GM19395 (cell line): ENCODE measurements at regions not wholly inside any gene's neighbourhood (a gene's known extent, or its start where the extent isn't known, plus 50 kb on each side); places are given as distances from the start of the nearest gene placed in this dataset.
A peak's percentile ranks its signal among the peaks of the same experiment; 100 is the strongest.

Experiments
- ATAC-seq: cut with Tn5 transposase; IDR thresholded peaks from one replicate; pipeline ENCODE4 v1.9.1; 2021; ENCODE audit warnings: mild to moderate bottlenecking, moderate library complexity; ENCODE audit not compliant: unreplicated experiment

DNA sequence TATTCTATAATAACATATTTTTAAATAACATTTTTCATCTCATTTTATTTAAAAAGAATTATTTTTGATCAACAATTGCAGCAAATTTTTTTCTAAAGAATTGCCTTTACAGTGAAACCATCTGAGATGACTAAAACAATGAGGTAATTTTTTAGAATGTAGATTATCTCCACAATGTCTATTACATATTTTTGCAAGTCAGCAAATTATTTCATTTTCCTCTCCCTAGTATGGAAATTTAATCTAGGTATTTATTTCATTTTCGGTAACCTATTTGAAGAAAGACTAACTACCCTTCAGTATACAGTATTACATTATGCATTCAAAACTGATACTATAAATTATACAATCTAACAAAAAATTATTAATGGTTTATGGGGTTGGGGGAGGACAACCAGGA, 213.2 kb upstream of the SP4 start:
- ATAC-seq = no peak

GRCh38 chr7:21215307-21215706, 212.6 kb upstream of the SP4 start:
- ATAC-seq = no peak

GRCh38 chr7:21217365-21217764, 210.5 kb upstream of the SP4 start:
- no peak for ATAC-seq

GRCh38 chr7:21218155-21218554, 209.7 kb upstream of the SP4 start:
- ATAC-seq = no peak

GRCh38 chr7:21221130-21221529, 206.8 kb upstream of the SP4 start:
- no peak for ATAC-seq

GRCh38 chr7:21238400-21239116, 189.3 kb upstream of the SP4 start:
- no peak for ATAC-seq

DNA sequence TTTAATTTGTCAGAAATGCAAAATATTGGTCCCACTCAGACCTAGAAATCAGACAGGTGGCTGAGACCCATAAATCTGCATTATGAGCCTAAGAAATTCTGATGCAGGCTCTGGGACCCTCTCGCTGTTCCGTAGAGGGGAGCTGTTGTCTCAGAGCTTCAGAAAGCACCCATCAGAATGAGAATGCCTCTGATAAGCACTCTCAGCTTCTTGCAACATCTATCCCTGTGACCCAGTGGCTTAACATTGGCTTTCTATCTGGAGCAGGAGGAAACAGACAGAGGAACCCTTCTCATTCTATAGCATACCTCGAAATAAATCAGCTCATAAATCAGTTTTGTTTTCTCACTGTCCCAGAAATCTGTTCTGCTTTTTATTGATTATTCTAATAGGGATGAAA, 184.6 kb upstream of the SP4 start:
- no peak for ATAC-seq

DNA sequence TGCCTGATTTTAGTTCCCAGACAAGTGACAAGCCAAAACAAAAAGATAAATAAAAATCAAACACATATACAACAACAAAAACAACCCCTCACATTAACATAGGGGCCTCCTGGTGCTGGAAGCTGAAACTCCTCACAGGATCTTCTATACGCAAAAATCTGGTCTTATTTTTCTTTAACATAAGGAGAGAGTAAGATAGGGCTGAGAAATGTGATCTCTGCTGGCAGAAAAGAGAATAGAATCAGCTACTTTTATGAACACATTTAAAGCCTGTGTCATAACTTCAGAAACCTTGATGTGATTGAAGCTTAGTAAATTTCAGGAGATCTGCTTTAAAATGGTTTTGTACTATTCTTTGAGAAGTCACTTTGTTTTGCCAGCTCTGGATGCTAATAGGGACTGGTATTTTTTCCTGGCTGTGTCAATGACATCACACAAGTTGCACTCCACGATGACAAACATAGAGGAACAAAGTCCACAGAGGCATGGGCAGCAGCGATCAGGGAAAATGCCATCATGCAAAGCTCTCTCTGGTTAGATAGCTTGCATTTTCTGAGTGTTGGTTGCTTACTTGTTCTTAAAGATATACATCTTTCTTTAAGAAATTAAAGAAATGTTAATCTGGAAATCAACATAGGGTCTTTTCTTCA, 176.6 kb upstream of the SP4 start:
- no peak for ATAC-seq

DNA sequence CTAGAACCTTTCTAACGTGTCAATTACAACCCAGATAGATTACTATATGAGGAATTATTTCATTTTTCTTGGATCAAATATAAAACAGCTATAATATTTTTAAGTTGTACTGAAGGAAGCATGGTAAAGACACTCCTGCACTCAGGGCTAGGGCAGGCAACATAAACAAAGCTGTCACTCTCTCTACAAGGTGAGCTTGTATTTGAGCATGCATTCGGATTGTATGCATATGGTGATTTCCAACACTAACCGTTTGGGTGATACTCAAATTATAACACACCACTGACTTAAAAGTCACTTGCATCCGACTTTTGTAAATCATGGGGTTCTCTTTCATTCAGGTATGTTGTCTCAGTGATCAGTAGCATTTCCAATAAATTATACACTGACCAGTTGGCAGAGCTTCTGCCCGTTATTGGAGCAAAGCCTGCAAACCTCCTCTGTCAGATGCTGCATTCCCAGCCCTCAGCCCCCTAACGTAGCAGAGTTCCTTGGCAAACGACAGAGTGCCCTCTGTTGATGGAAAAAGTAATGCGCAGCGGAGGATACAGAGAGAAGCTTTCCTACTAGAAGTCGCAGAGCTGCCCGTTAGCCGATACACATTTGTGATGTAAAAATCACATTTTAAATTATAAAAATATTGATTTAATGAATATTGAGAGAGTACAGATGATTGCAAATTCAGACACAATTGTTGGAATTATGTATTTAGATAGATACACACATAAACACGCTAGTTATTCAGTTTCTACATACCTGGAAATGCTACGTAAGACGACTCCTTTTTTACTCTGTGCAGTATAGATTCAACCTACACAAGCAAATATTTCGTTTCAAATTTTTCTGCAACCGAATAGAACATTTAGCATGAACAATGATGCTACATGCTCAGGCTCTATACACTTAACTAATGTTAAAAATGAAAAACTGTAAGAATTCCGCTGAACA, 173.9 kb upstream of the SP4 start:
- ATAC-seq = no peak

- no peak for ATAC-seq
These were observed 171.5 kb upstream of the SP4 start for GRCh38 chr7:21256310-21256877.

DNA sequence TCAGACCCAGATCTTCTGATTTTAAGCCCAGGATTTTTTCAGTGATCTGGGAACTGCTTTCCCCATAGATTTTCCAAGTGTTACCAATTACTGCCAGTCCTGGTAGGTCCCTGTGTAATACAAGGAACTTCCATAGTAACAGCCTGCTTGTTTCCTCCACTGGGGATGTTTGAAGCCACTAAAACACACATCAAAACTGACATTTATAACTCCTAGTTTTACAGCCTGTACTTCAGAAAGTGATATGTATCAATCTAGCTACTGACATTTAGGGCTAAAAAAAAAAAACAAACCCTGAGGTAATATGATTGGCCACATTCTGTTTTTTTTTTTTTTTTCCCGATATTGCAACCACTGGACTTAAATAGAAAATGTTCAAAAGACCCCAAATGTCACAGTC, 166.9 kb upstream of the SP4 start:
- ATAC-seq = no peak

DNA sequence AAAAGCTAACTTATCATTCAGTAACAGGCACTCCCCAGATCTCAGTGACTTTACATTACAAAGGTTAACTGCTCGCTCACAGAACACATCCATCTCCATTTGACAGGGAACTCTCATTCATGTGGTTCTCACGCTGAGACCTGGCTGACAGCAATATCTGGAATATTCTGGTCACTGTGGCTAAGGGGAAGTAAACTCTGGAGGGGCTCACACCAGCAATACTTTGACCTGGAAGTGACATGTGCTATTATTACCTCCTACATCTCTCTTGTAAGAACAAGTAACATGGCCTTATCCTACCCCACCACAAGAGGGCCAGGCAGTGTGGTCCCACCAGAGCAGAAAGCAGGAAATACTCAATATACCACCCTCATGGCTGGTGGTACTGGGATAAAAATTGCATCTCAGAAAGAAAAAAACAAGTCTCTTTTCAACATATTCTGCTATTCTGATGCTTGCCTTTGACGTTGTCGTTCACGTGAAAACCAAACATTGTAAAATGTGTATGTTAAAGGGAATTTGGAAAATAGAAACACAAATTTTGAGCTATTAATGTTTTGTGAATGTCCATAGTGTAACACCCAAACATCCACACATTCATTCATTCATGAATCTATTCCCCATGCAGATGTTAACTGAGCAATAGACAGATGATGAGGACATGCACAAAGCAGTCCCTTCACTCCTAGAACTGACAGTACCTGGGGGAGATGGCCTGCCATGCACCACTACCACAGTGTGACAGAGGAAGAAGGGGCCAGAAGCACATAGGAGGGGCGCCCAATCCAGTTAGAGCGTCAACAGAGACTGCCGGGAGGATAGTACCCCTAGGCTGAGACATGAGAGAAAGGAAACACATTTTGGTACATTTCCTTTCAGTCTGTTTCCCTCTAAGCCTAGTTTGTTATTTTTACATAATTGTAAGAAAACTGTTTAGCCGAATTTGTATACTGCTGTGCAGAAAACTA, 166.0 kb upstream of the SP4 start:
- ATAC-seq = peak; percentile 91

GRCh38 chr7:21269021-21269420, 158.9 kb upstream of the SP4 start:
- ATAC-seq = no peak

- no peak for ATAC-seq
These were observed 151.3 kb upstream of the SP4 start for GRCh38 chr7:21276471-21277035.

- no peak for ATAC-seq
These were observed 148.9 kb upstream of the SP4 start for GRCh38 chr7:21278944-21279343.

GRCh38 chr7:21281193-21281592, 146.7 kb upstream of the SP4 start:
- ATAC-seq = no peak

- ATAC-seq = no peak
These were observed 134.1 kb upstream of the SP4 start for GRCh38 chr7:21293771-21294170.

- ATAC-seq = no peak
These were observed 128.1 kb upstream of the SP4 start for GRCh38 chr7:21299766-21300165.

GRCh38 chr7:21300692-21301091, 127.2 kb upstream of the SP4 start:
- no peak for ATAC-seq
